ENCODE measurements at regions not wholly inside any gene's neighbourhood (a gene's known extent, or its start where the extent isn't known, plus 50 kb on each side); places are given as distances from the start of the nearest gene placed in this dataset.
A peak's percentile ranks its signal among the peaks of the same experiment; 100 is the strongest.

DNA sequence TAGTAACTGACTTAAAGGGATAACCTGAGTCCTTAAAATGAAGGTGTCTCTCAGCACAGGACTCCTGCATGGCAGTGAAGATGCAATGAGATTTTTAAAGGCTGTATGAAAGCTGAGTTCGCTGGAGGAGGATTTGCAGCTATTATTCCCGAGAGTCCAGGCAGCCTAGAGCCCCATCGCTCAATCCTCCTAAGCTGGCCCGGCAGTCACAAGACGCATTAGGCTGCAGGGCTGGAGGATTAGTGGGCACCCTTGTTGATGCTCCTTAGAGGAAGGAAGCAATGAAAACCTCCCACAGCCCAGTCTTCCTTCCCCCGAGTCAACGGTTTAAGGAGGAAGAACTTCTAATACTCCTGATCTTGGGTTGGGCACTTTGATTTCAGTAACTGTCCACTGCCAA, 239.5 kb downstream of the EFNB2 start:
- no peak for DNase-seq

DNA sequence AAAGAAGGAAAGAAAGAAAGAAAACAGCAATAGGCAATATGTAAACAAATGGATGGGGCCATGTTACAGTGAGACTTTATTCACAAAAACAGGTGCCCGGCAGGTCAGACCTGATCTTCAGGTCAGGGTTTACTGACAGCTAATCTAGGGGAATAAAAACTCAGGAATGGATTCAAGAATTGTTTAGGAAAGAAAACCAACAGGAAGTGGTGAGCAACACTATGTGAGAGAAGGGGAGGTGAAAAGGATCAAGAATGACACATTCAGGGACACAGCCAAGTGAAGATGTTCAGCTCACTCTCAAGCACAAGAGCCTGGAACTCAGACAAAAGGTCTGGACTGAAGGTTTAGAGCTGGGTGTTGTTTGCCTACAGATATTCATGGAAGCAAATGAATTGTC, 244.5 kb downstream of the EFNB2 start:
- DNase-seq, result no peak

DNA sequence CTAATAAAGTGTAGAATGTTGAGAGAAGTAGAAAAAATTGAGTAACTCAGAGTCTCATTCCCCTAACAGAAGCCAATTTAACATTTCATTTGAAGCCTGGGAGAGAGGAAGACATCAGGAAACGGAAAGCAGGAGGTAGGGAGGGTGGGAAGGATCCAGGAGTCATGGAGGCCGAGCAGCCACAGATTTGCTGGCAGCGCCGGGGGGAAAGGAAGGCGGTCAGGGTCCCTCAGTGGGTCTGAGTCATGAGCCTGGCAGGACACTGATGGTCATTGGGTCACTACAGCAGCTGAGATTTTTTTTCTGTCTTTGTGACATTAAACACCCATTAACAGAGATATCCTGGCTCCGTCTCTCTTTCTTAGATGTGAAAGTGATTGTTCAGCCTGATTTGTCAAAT, 248.1 kb downstream of the EFNB2 start:
- no peak for DNase-seq

DNA sequence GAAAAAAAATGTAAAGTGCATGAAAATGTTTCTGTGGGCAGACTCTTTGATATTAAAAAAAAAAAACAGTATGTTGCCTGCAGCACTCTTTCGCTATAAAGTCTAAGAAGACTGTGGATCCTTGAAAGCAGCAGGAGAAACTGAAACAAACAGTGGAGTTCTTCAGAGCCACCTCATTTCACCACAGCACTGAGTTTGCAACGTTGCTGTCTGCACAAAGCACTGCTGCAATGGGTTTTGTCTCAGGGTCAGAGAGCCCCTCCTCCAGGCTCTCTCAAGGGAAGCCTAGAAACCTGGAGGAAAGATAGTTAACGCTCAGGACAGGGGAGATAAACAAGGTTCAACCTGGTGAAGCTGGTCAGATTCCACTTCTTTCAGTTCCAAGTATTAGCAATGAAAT, 248.7 kb downstream of the EFNB2 start:
- no peak for DNase-seq

DNA sequence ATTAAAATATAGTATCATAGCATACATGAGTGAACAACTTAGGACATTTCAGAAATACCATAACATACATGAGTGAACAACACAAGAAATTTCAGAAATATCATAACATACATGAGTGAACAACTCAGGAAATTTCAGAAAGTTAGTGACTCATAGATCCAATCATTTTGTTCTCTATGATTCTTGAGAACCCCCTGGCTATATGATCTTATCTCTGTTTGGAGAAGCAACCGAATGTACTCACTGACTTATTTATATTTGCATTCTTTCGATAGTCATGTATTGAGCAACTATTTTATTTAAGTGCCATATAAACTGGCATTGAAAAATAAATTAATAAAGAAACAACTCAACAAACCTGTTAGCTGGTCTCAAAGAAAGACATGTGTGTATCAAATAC, 251.1 kb downstream of the EFNB2 start:
- no peak for DNase-seq

DNA sequence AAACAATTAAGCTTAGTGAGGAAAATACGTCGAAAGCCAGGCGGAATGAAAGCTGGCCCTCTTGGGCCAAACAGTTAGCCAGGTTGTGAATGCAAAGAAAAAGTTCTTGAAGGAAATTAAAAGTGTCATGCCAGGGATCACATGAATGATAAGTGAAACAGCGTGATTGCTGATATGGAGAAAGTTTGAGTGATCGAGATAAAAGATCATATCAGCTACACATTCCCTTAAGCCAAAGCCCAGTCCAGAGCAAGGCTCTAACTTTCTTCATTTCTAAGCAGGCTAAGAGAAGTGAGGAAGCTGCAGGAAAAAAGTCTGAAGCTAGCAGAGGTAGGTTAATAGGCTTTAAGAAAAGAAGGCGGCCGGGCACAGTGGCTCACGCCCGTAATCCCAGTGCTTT, 254.0 kb downstream of the EFNB2 start:
- no peak for DNase-seq

DNA sequence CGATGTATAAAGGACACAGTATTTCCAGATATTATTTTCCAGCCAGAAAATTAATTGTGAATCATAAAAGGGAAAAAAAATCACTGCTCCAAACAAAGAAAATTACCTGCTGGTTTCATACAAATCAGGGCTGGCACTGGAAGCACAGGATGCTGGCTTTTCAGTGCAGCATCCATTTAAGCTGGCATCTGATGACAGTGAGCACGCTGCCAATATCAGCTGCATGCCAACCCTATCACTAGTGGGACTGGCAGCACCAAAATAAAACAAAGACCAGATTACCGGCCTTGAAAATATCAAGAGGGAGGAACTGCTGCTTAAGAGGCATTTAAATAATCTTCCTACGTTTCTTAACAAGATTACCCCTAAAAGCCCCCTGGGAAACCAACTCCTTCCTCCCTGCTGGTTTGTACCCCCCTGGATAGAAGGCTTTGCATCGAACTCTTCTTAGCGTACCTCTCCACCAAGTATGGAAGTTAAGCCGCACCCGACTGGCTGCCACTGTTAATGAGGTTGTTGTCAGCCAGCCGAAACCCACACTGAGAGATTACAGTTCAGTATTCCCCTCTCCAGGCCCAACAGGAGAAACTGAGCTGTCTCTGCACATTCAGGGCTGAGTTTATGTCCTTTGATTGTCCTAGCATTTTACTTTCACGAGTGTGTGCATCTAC, 257.8 kb downstream of the EFNB2 start:
- no peak for DNase-seq

DNA sequence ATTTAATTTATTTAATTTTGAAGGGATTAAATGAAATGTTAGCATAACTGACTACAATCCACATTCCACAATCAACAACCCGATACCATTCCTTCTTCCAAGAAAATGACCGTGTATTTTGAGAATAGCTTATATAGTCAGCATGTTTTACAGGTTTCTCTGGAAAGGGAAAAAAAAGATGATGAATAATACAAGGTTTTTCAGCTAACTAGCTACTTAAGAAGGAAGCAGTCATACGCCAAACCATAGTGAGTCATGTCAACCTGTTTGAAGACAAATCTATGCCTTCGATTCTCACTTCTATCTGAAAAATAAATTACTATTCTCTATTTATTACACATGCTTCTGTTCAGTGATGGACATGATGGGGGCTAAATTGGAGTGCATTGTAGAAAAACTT, 258.6 kb downstream of the EFNB2 start:
- DNase-seq, result no peak

DNA sequence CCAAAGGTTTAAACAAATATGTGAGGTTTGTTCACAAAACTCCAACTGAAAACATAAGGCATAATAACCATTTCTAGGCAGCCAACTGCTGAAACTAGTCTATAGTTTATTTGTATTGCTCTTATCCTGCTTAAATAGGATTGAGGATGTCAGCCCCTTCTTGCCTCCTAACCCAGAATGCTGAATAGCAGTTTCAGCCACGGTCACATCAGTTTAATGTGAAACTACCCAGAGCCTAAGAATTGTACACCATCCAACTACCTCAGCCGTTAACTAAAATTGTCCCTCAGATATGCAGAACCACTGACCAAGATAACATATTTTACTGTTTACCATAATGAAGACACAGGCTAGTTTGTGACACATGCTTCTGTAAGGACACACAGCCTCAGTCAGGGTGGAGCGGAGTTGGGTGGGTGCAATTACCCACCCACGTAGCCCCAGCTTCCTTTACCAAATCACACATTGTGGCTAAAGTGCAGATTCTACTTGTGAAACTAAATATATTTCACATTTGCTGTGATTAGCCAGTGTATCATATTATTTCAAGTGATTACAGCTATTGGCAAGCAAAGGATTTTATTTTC, 259.9 kb downstream of the EFNB2 start:
- DNase-seq, result no peak

DNA sequence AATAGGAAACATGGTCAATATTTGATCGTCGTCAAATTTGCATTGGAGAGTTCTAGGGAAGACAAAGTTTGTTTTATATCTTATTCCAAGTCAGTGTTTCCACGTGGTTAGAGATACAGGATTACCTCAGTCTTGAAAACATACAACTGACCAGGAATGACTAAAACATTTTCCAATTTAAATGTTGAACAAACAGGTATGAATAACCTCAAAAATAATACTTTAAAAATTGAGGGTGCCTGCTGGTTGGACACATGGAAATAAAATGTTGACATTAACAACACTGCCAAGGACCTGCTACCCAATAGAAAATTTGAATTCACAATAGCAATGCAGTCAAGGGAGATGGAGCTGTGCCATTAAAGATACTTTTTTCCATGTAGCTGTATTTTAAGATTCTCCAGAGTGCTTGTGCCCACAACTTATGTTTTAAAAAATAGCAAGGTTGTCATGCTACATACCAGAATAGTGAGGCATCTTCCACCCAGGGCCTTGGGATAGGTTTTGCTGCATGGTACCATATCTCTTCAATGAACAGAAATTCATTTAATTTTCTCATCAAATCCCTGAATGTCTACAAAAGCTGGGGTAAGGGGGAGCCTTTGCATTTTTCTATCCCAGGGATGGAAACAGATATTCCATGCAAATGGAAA, 260.8 kb downstream of the EFNB2 start:
- DNase-seq, result no peak

DNA sequence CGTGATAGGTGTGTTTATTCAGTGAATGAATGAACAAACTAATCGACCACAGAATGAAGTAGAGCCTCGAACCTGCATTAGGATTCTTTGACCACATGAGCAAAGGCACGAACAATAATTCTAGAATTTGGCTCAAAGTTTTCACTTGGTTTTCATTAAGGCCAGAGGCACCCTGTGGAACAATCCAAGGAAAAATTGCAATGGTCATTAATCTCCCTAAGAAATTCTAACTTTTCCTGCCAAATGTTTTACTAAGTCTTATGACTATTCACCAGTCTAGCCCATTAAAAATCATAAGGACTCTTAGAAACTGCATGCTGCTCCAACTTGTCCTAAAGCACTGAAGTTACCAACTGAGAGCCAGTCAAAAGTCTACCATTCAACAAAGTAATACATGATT, 271.7 kb downstream of the EFNB2 start:
- no peak for DNase-seq

DNA sequence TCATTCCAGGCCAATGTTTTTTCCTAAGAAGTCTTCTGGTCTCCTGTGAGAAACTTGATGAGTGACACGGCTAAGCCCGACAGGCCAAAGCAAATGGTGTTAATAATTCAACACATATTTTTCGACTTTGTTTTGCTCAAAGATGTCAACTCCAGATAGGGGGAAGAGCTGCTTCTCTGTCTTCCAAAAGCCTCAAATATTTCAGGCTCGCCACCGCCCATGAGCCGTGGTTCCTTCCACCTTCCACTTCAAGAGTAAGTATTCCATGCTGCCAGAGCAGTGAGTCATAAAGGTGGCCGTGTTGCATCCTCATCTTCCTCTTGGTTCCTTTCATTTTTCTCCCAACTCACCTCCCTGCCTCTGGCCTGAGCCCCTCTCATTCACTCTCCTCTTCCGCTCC, 272.6 kb downstream of the EFNB2 start:
- no peak for DNase-seq

DNA sequence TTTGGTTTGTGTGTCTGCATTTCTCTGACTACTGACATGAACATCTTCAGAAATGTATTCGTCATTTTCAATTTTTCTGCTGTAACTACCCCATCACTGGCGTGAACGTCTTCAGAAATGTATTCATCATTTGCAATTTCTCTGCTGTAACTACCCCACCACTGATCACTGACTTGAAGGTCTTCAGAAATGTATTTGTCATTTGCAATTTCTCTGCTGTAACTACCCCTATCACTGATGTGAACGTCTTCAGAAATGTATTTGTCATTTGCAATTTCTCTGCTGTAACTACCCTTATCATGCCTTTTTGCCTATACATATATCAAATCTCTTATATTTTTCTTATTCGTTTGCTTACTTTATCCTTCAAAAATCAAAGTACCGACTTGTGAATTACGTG, 274.0 kb downstream of the EFNB2 start:
- DNase-seq, result no peak

DNA sequence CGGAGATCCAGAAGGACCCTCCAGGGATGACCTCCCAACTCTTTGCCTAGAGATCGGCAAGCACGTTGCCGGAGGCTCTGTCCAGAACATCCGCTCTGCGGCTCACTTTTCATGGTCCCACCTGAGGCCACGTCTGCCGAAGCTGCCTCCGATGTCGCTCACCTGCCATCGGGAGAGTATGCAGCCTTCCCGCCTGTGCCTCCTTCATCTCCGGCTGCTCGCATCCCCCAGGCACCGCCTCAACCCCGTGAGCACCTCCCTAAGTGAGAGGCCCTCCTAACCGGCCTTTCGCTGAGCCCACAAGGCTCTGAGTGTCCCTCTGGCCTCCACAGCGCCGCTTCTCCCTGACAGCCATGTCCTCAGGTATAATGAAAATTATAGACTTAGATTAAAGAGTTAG, 275.1 kb downstream of the EFNB2 start:
- DNase-seq, result no peak

DNA sequence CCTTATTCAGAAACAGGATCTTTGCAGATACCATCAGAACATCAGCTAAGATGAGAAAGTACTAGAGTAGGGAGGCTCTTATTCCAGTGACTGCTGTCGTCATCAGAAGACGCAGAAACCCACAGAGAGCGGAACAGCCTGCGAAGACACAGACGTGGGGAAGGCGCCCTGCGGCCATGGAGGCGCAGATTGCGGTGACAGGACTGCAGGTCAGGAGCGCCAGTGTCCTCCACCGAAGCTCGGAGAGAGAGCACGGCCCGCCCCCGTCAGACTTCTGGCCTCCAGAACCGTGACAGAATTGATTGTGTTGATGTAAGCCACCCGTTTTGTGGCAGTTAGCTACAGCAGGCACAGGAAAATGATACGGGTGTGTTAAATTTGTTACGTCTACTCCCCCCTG, 275.5 kb downstream of the EFNB2 start:
- no peak for DNase-seq

DNA sequence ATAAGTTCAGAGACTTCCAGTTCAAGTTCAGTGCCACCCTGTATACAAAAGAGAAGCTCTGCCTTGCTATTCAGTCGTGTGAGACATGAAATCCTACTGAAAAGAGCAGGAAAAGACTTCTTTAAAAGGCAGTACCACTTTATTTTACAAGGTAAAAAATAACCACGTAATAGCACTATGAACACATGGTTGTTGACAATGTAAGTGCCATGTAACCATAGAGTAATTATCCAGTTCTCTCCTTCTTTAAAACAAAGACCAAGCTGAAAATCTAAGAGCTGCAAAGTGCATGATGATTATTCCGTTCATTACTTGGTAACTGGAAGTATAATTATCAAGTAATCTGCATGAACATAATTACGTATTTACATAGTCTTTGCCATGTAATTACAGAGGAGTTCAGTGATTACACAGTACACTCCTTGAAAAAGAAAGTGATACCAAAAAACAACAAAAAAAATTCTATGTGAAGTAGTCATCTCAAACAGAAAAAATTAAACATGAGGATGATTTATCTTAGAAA, 288.7 kb downstream of the EFNB2 start:
- no peak for DNase-seq

DNA sequence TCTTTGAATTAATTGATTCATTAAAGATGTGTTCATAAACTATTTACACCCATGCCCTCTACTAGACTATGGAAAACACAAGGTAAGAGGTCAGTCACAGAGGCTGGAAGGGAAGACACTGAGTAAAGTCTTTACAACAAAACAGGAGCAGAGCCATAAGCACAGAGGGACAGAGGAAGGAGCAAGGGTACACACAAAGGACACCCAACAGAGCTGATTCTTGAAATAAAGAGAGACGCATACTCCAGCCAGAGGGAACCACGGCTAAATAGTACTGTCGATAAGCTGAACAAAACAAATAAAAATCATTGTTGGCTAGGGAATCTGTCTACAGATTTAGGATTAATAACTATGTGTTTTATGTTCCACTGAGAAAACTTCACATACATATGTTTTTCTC, 289.2 kb downstream of the EFNB2 start:
- no peak for DNase-seq

DNA sequence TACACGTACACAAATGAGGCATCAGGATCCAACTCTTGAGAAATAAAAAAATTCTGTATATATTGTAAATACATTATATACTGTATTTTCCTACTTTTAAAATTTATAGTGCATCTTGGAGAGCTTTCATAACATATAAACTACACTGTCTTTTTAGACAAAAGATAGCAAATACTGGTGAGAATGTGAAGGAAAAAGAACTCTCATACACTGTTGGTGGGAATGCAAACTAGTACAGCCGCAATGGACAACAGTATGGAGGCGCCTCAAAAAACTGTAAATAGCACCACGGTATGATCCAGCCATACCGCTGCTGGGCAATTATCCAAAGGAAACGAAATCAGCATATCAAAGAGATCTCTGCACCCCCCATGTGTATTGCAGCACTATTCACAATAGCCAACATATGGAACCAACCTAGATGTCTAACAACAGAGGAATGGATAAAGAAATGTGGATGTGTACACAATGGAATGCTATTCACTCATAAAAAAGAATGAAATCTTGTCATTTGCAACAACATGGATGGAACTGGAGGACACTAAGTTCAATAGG, 292.4 kb downstream of the EFNB2 start:
- DNase-seq, result no peak

DNA sequence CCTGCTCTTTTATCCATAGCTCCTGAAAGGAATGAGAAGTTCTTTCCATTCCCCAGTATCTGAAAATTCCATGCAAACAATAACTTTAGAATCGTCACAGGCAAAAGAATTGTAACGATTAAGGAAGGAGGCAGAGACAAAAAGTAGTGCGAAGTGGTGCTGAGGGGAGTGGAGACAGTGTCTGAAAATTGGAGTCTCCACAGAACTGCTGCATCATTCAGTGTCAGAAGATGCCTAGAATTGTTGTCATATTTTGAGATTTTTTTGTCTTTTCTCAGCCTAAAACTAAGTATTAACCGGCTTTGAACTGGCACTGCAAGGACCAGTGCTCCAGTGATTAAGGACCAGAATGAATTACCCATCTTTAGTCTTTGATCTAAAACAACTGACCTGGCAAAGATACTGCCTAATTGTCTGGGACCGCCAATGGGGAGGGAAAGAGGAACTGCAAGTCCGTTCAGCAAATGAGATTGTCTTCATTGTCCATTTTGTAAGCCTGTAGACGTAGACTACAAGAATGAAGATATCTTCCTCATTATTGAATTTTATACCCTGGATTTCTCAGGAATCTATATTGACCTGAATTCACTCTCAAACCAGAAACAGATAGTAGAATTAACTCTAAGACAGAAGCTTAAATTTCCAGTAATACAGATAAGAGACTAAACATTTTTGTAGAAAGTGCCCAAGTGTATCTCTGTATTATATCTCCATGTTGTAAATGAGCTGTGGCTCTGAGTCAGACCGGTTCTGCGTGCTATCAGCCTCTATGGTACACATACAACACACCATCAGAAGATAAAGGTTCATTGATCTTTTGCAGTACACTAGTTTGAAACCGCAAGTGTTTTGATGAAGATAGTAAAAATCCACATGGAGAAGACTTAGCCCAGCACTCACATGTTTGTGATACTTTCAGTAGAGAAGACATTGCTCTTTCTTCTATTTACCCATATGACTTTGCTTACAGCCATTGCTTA, 293.2 kb downstream of the EFNB2 start:
- DNase-seq, result no peak

DNA sequence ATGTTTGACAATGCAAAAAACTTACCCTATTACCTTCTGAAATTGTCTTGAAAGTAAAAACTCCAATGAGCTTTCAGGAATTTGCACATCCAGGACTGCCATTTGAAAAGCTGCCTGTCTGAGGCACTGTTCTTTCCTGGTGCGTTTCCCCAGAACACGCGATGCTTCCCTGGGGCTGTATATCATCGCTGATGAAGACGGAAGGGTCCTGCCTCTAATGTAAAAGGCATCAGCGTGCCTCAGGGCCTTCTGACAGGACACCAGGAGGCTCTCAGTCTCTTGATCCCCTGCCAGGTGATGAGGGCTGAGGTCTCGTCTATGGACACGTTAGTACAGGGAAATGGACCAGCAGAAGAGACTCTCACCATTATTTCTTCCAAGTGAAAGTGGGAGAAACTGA, 296.8 kb downstream of the EFNB2 start:
- no peak for DNase-seq

DNA sequence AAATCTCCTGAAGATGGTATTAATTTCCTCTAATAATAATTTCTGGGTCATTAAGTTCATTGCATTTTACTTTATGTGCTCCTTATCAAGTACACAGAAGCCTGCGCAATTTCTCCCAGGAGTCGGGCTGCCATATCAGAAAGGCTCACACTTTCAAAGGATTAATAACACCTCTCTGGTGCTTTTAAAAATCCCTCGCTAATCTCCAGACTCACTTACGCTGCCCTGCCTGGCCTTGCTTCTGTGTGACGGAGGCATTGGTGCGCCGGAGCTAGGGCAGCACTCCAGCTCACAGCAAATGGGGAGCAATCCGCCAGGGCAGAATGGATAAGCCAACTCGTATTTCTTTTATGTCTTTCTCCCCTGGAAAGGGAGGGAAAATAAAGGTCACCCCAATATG, 300.8 kb downstream of the EFNB2 start:
- no peak for DNase-seq

DNA sequence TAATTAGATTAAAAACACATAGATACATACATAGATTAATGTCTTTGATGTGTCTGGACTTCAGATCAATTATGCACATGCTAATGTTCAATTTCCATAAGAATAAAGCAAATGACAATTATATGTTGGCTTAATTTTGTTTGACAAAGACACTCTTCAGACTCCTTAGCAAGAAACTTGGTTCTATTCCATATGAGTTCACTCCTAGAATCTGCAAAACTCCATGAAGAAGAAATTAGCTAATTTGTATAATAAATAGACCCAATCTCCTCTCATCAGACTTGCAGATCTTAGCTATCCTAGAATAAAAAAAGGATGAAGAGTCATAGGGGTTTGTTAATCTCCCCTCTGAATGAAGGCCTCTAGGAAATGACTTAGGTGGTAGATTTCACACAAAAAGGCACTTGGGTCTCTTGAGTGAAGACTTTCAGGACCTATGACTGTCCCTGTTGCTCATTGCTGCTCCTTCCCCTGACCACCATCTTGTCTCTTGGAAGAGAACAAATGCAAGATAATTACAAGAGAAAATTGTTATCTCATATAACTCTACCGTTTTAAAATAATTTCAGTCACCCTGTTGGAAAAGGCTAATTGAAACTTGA, 302.2 kb downstream of the EFNB2 start:
- DNase-seq, result no peak

DNA sequence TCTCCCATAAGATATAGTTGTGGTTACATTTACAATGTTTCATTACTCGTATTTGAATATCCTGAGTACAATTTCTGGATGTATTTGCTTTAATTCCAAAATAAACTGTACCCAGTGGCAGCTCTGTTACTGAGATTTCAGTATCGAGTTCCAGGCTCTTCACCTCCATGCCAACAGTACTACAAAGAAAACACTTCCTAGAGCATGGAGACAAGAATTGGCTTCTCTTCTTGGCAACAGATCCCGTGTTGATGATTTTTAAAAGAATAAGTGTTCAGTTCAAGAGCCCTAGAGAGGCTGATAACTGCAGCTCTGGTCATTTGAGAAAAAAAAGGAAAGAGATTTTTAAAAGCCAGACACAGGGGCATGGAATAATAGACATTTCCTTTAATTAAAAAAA, 302.8 kb downstream of the EFNB2 start:
- DNase-seq, result peak; percentile 32

Data from NCI-H345 (cell line).